Islet precursor cell (in vitro differentiated cells): ENCODE measurements at regions not wholly inside any gene's neighbourhood (a gene's known extent, or its start where the extent isn't known, plus 50 kb on each side); places are given as distances from the start of the nearest gene placed in this dataset.

Source experiments
- DNase-seq: peaks from one replicate; pipeline ENCODE4 v3.0.0-alpha.2; 2018

DNA sequence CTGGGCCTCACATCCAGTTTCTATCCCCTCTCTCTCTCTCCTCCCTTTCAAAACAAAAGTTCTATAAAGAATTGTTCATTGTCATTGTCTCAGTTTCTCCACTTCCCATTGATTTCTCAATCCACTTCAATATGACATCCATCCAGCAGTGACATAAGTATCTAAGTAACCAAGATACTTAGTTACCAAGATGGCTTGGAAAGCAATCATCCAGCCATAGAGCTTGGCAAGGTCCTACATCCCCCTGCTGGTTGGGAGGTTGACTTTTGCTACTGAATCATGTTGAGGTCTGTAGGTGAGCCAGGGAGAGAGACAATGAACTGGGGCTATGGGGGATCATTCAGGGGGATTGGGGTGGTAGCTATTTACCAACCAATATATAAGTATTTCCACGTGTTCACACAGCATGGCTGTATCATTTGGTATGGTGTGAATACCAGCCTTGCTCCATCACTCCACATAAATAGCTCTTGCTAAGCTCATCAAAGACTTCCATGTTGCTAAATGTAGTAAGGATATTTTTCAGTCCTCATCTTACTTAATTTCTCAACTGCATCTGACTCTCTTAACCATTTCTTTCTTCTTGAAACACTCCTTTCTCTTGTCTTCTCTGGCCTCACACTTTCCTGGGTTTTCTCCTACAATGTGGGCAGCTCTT lies 58.8 kb upstream of the NTRK3 start:
- no peak for DNase-seq

DNA sequence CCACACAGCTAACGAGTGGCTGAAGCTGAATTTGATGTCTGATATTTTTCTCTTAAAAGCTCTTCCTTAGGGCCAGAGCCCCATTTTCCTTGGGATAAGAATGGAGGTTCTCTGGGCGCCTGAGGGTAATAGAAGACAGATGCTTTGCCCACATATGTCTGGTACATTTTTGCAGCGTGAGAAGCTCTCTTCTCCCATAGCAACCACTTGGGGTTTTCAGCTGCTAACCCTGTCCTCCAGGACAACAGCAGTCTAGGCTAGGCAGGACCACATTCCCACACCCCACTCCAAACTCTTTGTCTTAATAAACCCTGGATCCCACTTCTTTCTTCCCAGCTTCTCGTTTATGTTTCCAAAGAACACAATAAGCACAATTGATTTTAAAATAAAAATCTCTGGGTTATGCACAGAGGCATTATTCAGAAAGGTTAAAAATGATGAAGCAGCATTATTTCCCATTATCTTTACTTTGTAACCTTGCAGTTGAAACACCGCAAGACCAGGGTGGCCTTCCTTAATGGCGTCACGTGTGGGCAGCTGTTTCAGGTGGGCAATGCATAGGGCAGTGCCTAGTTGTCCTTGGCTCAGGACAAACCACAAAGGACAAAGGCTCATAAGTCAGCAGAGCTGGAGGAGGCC lies 56.5 kb upstream of the NTRK3 start:
- DNase-seq = no peak

GRCh38 chr15:88309363-88309762 lies 52.8 kb upstream of the NTRK3 start:
- no peak for DNase-seq

GRCh38 chr15:88307344-88307743 lies 50.8 kb upstream of the NTRK3 start:
- no peak for DNase-seq
